DND-41 (cell line): ENCODE measurements at regions not wholly inside any gene's neighbourhood (a gene's known extent, or its start where the extent isn't known, plus 50 kb on each side); places are given as distances from the start of the nearest gene placed in this dataset.

Source experiments
- CTCF ChIP-seq: IDR thresholded peaks from 2 replicates; pipeline ENCODE4 v1.5.1; 2012; ENCODE audit warnings: borderline replicate concordance, low read length, moderate library complexity, mild to moderate bottlenecking; ENCODE audit not compliant: poor library complexity, severe bottlenecking; ENCODE audit errors: extremely low read depth
- EZH2 ChIP-seq: IDR thresholded peaks from 3 replicates; pipeline ENCODE4 v1.6.1; 2012; ENCODE audit warnings: borderline replicate concordance, low read depth, mild to moderate bottlenecking, moderate library complexity, low read length, inconsistent platforms; ENCODE audit not compliant: severe bottlenecking

DNA sequence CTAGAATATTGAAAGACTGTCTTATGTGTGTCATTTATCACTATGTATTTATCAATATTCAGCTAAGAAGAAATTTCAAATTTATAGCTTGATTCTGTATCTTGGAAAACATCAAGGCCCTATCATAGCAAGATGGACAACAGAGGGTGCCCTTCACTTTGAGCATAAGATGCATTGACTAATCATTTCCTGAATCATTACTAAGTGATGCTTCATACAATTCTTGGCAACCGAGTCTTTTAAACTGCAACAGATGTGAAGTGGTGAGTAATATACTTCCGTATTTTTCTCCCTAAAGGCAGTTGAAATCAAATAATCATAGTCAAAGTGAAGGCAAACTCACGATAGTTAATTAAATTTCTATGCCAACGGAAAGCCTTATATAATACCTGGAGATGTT is 318.6 kb upstream of the RGMB start:
- TF ChIP-seq CTCF (no peak), EZH2 (no peak)
